H9 (cell line): ENCODE measurements at regions not wholly inside any gene's neighbourhood (a gene's known extent, or its start where the extent isn't known, plus 50 kb on each side); places are given as distances from the start of the nearest gene placed in this dataset.

Experiments
- DNase-seq: peaks from one replicate; pipeline ENCODE4 v3.0.0-alpha.2; 2017
- H2AFZ ChIP-seq: one replicate; pipeline ENCODE4 v1.6.1; 2013; ENCODE audit warnings: mild to moderate bottlenecking, low read length, control low read depth, moderate library complexity
- H2AK5ac ChIP-seq: 2 replicates; pipeline ENCODE4 v1.6.1; 2013; ENCODE audit warnings: low read length, control low read depth, mixed read lengths; ENCODE audit not compliant: insufficient read length
- H2BK120ac ChIP-seq: one replicate; pipeline ENCODE4 v1.6.1; 2013; ENCODE audit warnings: low read depth, mild to moderate bottlenecking, low read length, control low read depth, inconsistent platforms; ENCODE audit not compliant: poor library complexity, severe bottlenecking
- H2BK12ac ChIP-seq: 2 replicates; pipeline ENCODE4 v1.6.1; 2013; ENCODE audit warnings: low read length, control low read depth, mixed read lengths, low read depth; ENCODE audit not compliant: insufficient read length
- H2BK15ac ChIP-seq: 2 replicates; pipeline ENCODE4 v1.6.1; 2013; ENCODE audit warnings: low read depth, low read length, control low read depth
- H2BK20ac ChIP-seq: one replicate; pipeline ENCODE4 v1.6.1; 2013; ENCODE audit warnings: low read depth, mild to moderate bottlenecking, low read length, control low read depth, inconsistent platforms; ENCODE audit not compliant: poor library complexity, severe bottlenecking
- H2BK5ac ChIP-seq: 2 replicates; pipeline ENCODE4 v1.6.1; 2013; ENCODE audit warnings: low read length, control low read depth, mixed read lengths; ENCODE audit not compliant: insufficient read length
- H3K14ac ChIP-seq: 2 replicates; pipeline ENCODE4 v1.6.1; 2013; ENCODE audit warnings: low read length, control low read depth; ENCODE audit not compliant: insufficient read depth
- H3K18ac ChIP-seq: 2 replicates; pipeline ENCODE4 v1.6.1; 2013; ENCODE audit warnings: low read depth, mild to moderate bottlenecking, mixed read lengths, low read length, control low read depth; ENCODE audit not compliant: insufficient read length
- H3K23ac ChIP-seq: 2 replicates; pipeline ENCODE4 v1.6.1; 2013; ENCODE audit warnings: low read length, control low read depth, mixed read lengths, low read depth; ENCODE audit not compliant: insufficient read length
- H3K23me2 ChIP-seq: 2 replicates; pipeline ENCODE4 v1.6.1; 2013; ENCODE audit warnings: low read depth, mild to moderate bottlenecking, mixed read lengths, low read length, control low read depth; ENCODE audit not compliant: insufficient read length, poor library complexity, severe bottlenecking
- H3K27ac ChIP-seq: 2 replicates; pipeline ENCODE4 v1.5.1; 2013; ENCODE audit warnings: low read length, control low read depth, mixed read lengths, low read depth; ENCODE audit not compliant: insufficient read length
- H3K27me3 ChIP-seq: 2 replicates; pipeline ENCODE4 v1.6.1; 2013; ENCODE audit warnings: low read length, control low read depth, inconsistent platforms; ENCODE audit not compliant: insufficient read depth
- H3K4ac ChIP-seq: 2 replicates; pipeline ENCODE4 v1.6.1; 2013; ENCODE audit warnings: low read depth, mild to moderate bottlenecking, control low read depth, inconsistent platforms, low read length, moderate library complexity
- H3K4me1 ChIP-seq: 2 replicates; pipeline ENCODE4 v1.6.1; 2013; ENCODE audit warnings: low read length, control low read depth, inconsistent platforms; ENCODE audit not compliant: insufficient read depth
- H3K4me2 ChIP-seq: 2 replicates; pipeline ENCODE4 v1.6.1; 2013; ENCODE audit warnings: low read length, control low read depth, mixed read lengths; ENCODE audit not compliant: insufficient read length, insufficient read depth
- H3K56ac ChIP-seq: 2 replicates; pipeline ENCODE4 v1.6.1; 2013; ENCODE audit warnings: low read depth, mild to moderate bottlenecking, mixed read lengths, low read length, control low read depth; ENCODE audit not compliant: insufficient read length
- H3K79me1 ChIP-seq: 2 replicates; pipeline ENCODE4 v1.6.1; 2013; ENCODE audit warnings: low read depth, mild to moderate bottlenecking, moderate library complexity, low read length, control low read depth, inconsistent platforms; ENCODE audit not compliant: insufficient read depth, poor library complexity, severe bottlenecking
- H3K79me2 ChIP-seq: 2 replicates; pipeline ENCODE4 v1.6.1; 2013; ENCODE audit warnings: low read length, control low read depth, inconsistent platforms; ENCODE audit not compliant: insufficient read depth
- H3K9ac ChIP-seq: 2 replicates; pipeline ENCODE4 v1.6.1; 2013; ENCODE audit warnings: low read length, control low read depth, mixed read lengths; ENCODE audit not compliant: insufficient read length; ENCODE audit errors: extremely low read depth
- H3K9me3 ChIP-seq: one replicate; pipeline ENCODE4 v1.6.1; 2013; ENCODE audit warnings: low read depth, low read length, inconsistent platforms; ENCODE audit not compliant: control insufficient read depth
- H3T11ph ChIP-seq: one replicate; pipeline ENCODE4 v1.6.1; 2013; ENCODE audit warnings: mild to moderate bottlenecking, low read length, control low read depth, inconsistent platforms
- H4K20me1 ChIP-seq: one replicate; pipeline ENCODE4 v1.6.1; 2013; ENCODE audit not compliant: control insufficient read depth, insufficient read length, insufficient read depth
- H4K5ac ChIP-seq: 2 replicates; pipeline ENCODE4 v1.6.1; 2013; ENCODE audit warnings: low read depth, mild to moderate bottlenecking, mixed read lengths, low read length, control low read depth; ENCODE audit not compliant: insufficient read length
- H4K8ac ChIP-seq: replicated peaks from 2 replicates; pipeline ENCODE4 v1.6.1; 2013; ENCODE audit warnings: low read length, control low read depth, mixed read lengths, low read depth; ENCODE audit not compliant: insufficient read length
- H4K91ac ChIP-seq: 2 replicates; pipeline ENCODE4 v1.6.1; 2013; ENCODE audit warnings: low read depth, mild to moderate bottlenecking, moderate library complexity, mixed read lengths, low read length, control low read depth; ENCODE audit not compliant: insufficient read length
- H3K27ac Mint-ChIP-seq, 3 experiments: 2 replicates in 2 of 3; 3 replicates in 1 of 3; pipeline ENCODE4 v1.8.0; 2020 to 2021; ENCODE audit warnings: mixed read lengths in 3 of 3, mild to moderate bottlenecking in 1 of 3, moderate library complexity in 1 of 3
- H3K27me3 Mint-ChIP-seq: 2 replicates; pipeline ENCODE4 v1.8.0; 2021; ENCODE audit warnings: low read depth, mild to moderate bottlenecking, moderate library complexity, mixed read lengths
- H3K36me3 Mint-ChIP-seq, 3 experiments: 2 replicates in 2 of 3; 3 replicates in 1 of 3; pipeline ENCODE4 v1.8.0; 2020 to 2021; ENCODE audit warnings: low read depth in 3 of 3, mixed read lengths in 3 of 3; ENCODE audit not compliant: insufficient read depth in 1 of 3
- H3K4me1 Mint-ChIP-seq, 2 experiments: 2 replicates each; pipeline ENCODE4 v1.8.0; 2020; ENCODE audit warnings: mixed read lengths in 2 of 2
- H3K4me3 Mint-ChIP-seq, 2 experiments: 2 replicates in 1 of 2; 3 replicates in 1 of 2; pipeline ENCODE4 v1.8.0; 2020 to 2021; ENCODE audit warnings: mild to moderate bottlenecking in 2 of 2, mixed read lengths in 2 of 2, moderate library complexity in 1 of 2
- H3K9me3 Mint-ChIP-seq, 2 experiments: 2 replicates in 1 of 2; 3 replicates in 1 of 2; pipeline ENCODE4 v1.8.0; 2020; ENCODE audit warnings: mild to moderate bottlenecking in 2 of 2, mixed read lengths in 2 of 2, moderate library complexity in 1 of 2
- WGBS: extraction: QIAGEN DNeasy Blood & Tissue Kit; methylation state at CpG from one replicate; pipeline ENCODE4 v1.1.7; 2013; ENCODE audit warnings: missing lambda C conversion rate, low lambda C conversion rate, mixed read lengths; ENCODE audit not compliant: insufficient read length; ENCODE audit errors: extremely low coverage; 5-methylcytosine and 5-hydroxymethylcytosine counted together
- TF ChIP-seq, protein P1 (sequence below): fragments of 200-600 bp; sonication (generic); conservative IDR thresholded peaks from 3 replicates; pipeline ENCODE4 v1.8.0; 2021; ENCODE audit warnings: antibody characterized with exemption, mild to moderate bottlenecking

DNA sequence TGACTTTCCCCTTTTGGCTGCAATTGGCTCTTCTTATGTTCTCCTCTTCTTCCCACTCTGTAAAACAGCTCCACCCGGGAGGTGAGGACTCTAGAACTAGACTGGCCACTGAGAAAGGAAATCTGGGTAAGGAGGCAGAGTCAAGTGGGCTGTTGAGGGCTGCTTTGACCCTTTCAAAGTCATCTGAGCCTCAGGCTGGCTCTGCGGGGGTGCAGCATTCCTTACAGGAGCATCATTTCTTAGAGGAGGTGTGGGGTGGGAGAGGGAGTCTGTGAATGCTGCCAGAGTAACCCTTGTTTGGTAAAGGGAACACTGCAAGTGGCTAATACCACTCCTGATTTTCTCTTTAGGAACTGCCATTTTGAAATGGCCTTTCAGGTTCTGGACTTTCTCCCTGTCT, 377.7 kb upstream of the SMARCA2 start:
- DNase-seq: no peak
- no peak overlapping the region for H2BK5ac ChIP-seq
- no peak overlapping the region for H2BK15ac ChIP-seq
- H3K9me3 ChIP-seq: peaks cover 5% of the 10 kb centered on the region
- Mint-ChIP-seq H3K27me3 (no peaks in the 10 kb centered on the region), H3K4me3 (no peak overlapping the region), H3K4me1 (no peaks in the 10 kb centered on the region), H3K9me3 (peaks cover 9 to 33% of the 10 kb centered on the region in 2 experiments; a peak in 4 of 5 replicates), H3K36me3 (no peaks in the 10 kb centered on the region; a peak in 1 of 7 replicates), H3K27ac (no peak overlapping the region)
- no peak overlapping the region for H3K27ac ChIP-seq
- H3K56ac ChIP-seq: no peak overlapping the region
- H3K9ac ChIP-seq: no peak overlapping the region
- no peak overlapping the region for H3K4me2 ChIP-seq
- H4K20me1 ChIP-seq: no peaks in the 10 kb centered on the region
- no CpG with 5 or more reads among the region's 2 CpGs for WGBS
- no peak overlapping the region for H3K14ac ChIP-seq
- no peak overlapping the region for H2BK120ac ChIP-seq
- H4K5ac ChIP-seq: no peak overlapping the region
- no peaks in the 10 kb centered on the region for H3K23me2 ChIP-seq
- no peaks in the 10 kb centered on the region for H3K79me1 ChIP-seq
- no peak overlapping the region for H4K8ac ChIP-seq
- H3K4me1 ChIP-seq: no peaks in the 10 kb centered on the region
- H3K23ac ChIP-seq: no peak overlapping the region
- no peak overlapping the region for H2AFZ ChIP-seq
- TF ChIP-seq, protein P1, sequence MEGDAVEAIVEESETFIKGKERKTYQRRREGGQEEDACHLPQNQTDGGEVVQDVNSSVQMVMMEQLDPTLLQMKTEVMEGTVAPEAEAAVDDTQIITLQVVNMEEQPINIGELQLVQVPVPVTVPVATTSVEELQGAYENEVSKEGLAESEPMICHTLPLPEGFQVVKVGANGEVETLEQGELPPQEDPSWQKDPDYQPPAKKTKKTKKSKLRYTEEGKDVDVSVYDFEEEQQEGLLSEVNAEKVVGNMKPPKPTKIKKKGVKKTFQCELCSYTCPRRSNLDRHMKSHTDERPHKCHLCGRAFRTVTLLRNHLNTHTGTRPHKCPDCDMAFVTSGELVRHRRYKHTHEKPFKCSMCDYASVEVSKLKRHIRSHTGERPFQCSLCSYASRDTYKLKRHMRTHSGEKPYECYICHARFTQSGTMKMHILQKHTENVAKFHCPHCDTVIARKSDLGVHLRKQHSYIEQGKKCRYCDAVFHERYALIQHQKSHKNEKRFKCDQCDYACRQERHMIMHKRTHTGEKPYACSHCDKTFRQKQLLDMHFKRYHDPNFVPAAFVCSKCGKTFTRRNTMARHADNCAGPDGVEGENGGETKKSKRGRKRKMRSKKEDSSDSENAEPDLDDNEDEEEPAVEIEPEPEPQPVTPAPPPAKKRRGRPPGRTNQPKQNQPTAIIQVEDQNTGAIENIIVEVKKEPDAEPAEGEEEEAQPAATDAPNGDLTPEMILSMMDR: no peak
- H3K27me3 ChIP-seq: no peaks in the 10 kb centered on the region
- H2AK5ac ChIP-seq: no peak overlapping the region
- H2BK12ac ChIP-seq: no peak overlapping the region
- H4K91ac ChIP-seq: no peak overlapping the region
- H3K4ac ChIP-seq: no peak overlapping the region
- H2BK20ac ChIP-seq: no peak overlapping the region
- no peaks in the 10 kb centered on the region for H3K79me2 ChIP-seq
- no peak overlapping the region for H3K18ac ChIP-seq
- no peak overlapping the region for H3T11ph ChIP-seq
